SK-N-MC (cell line): ENCODE measurements at regions not wholly inside any gene's neighbourhood (a gene's known extent, or its start where the extent isn't known, plus 50 kb on each side); places are given as distances from the start of the nearest gene placed in this dataset.

Experiments
- EZH2 ChIP-seq: fragments of 200-600 bp; sonication (generic); IDR thresholded peaks from one replicate; pipeline ENCODE4 v1.6.1; 2017; ENCODE audit warnings: antibody characterized with exemption
- FOXP2 ChIP-seq: optimal IDR thresholded peaks from 2 replicates; pipeline ENCODE3; 2011; ENCODE audit warnings: mild to moderate bottlenecking, moderate library complexity; ENCODE audit not compliant: insufficient read depth; ENCODE audit errors: extremely low read length, control extremely low read depth
- POLR2AphosphoS5 ChIP-seq: IDR thresholded peaks from 2 replicates; pipeline ENCODE4 v1.6.1; 2012; ENCODE audit warnings: mild to moderate bottlenecking, low read depth, low read length, borderline replicate concordance

DNA sequence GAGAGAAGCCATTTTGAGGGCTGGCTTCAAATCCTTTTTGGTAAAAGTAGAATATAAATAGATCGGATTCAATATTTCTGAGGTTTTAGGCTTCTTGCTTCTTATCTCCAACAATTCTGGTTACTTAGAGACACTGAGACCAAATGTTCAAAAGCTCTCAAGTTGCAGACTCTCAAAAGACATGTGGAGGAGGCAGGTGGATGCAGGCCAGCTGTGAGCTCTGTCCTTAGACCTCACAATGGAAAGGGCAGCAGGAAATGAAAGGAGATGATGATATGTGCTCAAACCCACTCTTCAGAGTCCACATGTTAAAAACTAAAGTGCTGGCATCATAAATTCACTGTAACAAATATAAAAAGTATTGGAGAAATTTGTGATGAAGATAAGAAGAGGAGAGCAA, 424.9 kb upstream of the ALCAM start:
- TF ChIP-seq POLR2AphosphoS5: no peak
- TF ChIP-seq EZH2: no peak
- no peak for TF ChIP-seq FOXP2
